ENCODE measurements at regions not wholly inside any gene's neighbourhood (a gene's known extent, or its start where the extent isn't known, plus 50 kb on each side); places are given as distances from the start of the nearest gene placed in this dataset.
A peak's percentile ranks its signal among the peaks of the same experiment; 100 is the strongest.

GRCh38 chr2:204171432-204172144 lies 235.0 kb downstream of the ICOS start (continued):
- TF ChIP-seq EZH2 (IDR thresholded peaks at IDR 0.05; ENCODE audit: low read depth, unreplicated experiment) (no peak), NANOG (IDR thresholded peaks at IDR 0.05; ENCODE audit: borderline replicate concordance) (no peak), ZNF331 (CRISPR knock-in tag; IDR thresholded peaks at IDR 0.05; ENCODE audit: low read depth) (no peak), STAT1 (IDR thresholded peaks at IDR 0.05; ENCODE audit: unreplicated experiment) (no peak)
- TF ChIP-seq, protein P1, sequence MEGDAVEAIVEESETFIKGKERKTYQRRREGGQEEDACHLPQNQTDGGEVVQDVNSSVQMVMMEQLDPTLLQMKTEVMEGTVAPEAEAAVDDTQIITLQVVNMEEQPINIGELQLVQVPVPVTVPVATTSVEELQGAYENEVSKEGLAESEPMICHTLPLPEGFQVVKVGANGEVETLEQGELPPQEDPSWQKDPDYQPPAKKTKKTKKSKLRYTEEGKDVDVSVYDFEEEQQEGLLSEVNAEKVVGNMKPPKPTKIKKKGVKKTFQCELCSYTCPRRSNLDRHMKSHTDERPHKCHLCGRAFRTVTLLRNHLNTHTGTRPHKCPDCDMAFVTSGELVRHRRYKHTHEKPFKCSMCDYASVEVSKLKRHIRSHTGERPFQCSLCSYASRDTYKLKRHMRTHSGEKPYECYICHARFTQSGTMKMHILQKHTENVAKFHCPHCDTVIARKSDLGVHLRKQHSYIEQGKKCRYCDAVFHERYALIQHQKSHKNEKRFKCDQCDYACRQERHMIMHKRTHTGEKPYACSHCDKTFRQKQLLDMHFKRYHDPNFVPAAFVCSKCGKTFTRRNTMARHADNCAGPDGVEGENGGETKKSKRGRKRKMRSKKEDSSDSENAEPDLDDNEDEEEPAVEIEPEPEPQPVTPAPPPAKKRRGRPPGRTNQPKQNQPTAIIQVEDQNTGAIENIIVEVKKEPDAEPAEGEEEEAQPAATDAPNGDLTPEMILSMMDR (conservative IDR thresholded peaks at IDR 0.05; ENCODE audit: low read depth in 2 of 2) = no peak

DNA sequence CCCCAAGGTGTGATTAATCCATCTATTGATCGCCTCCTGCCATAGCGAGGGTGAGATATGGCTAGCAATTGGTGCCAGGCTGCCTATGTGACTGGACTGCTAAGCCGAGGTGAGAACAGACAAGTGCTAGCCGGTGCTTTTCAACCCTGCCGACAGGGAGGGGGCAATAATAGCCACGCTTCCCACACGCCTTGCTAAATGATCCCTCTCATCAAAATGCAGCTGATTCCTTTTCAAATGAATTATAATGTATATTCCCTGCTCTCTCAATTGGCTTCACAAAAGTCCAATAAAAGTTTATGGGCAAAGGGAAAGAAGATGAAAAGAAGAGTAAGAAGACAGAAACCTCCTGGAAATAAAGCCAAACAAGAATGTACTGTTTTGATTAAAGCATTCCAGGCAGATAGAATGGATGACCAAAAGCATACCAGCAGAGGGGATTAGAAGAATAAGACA lies 235.6 kb downstream of the ICOS start:
- DNase-seq (ENCODE audit: low spot score) = no peak
- H3K4me3 ChIP-seq = no peak overlapping the region
- H2AFZ ChIP-seq = 0 out of 2 replicates have a peak overlapping the region, but pooled peaks have one; percentile 21
- no peaks in the 10 kb centered on the region for H3K36me3 ChIP-seq (ENCODE audit: insufficient read depth)
- Mint-ChIP-seq H3K27me3 (ENCODE audit: insufficient read depth, low read depth, poor library complexity) (peaks cover 4% of the 10 kb centered on the region), H3K36me3 (ENCODE audit: low read depth) (no peaks in the 10 kb centered on the region), H3K4me3 (no peak overlapping the region), H3K9me3 (no peaks in the 10 kb centered on the region), H3K27ac (no peak overlapping the region), H3K4me1 (no peaks in the 10 kb centered on the region)
- H3K9me2 ChIP-seq (ENCODE audit: insufficient read depth) = peaks cover 5% of the 10 kb centered on the region; the same call in 1 of the 2 replicates
- no peaks in the 10 kb centered on the region for H3K27me3 ChIP-seq (ENCODE audit: insufficient read depth)
- no peak overlapping the region for H3K27ac ChIP-seq (ENCODE audit: low read depth)
- peaks cover 21% of the 10 kb centered on the region for H3K4me1 ChIP-seq (ENCODE audit: insufficient read depth)
- peak; percentile 65 for ATAC-seq
- no peaks in the 10 kb centered on the region for H3F3A ChIP-seq (replicated peaks; ENCODE audit: low read depth)
- H3K4me2 ChIP-seq = no peak overlapping the region
- H4K20me1 ChIP-seq (replicated peaks; ENCODE audit: insufficient read depth) = no peaks in the 10 kb centered on the region
- no peaks in the 10 kb centered on the region for H3K79me2 ChIP-seq (replicated peaks; ENCODE audit: insufficient read depth)
- TF ChIP-seq EZH2phosphoT487 (IDR thresholded peaks at IDR 0.05; ENCODE audit: unreplicated experiment) = no peak
- TF ChIP-seq, protein P1 (conservative IDR thresholded peaks at IDR 0.05; ENCODE audit: low read depth in 2 of 2) = no peak
- TF ChIP-seq, protein P2, sequence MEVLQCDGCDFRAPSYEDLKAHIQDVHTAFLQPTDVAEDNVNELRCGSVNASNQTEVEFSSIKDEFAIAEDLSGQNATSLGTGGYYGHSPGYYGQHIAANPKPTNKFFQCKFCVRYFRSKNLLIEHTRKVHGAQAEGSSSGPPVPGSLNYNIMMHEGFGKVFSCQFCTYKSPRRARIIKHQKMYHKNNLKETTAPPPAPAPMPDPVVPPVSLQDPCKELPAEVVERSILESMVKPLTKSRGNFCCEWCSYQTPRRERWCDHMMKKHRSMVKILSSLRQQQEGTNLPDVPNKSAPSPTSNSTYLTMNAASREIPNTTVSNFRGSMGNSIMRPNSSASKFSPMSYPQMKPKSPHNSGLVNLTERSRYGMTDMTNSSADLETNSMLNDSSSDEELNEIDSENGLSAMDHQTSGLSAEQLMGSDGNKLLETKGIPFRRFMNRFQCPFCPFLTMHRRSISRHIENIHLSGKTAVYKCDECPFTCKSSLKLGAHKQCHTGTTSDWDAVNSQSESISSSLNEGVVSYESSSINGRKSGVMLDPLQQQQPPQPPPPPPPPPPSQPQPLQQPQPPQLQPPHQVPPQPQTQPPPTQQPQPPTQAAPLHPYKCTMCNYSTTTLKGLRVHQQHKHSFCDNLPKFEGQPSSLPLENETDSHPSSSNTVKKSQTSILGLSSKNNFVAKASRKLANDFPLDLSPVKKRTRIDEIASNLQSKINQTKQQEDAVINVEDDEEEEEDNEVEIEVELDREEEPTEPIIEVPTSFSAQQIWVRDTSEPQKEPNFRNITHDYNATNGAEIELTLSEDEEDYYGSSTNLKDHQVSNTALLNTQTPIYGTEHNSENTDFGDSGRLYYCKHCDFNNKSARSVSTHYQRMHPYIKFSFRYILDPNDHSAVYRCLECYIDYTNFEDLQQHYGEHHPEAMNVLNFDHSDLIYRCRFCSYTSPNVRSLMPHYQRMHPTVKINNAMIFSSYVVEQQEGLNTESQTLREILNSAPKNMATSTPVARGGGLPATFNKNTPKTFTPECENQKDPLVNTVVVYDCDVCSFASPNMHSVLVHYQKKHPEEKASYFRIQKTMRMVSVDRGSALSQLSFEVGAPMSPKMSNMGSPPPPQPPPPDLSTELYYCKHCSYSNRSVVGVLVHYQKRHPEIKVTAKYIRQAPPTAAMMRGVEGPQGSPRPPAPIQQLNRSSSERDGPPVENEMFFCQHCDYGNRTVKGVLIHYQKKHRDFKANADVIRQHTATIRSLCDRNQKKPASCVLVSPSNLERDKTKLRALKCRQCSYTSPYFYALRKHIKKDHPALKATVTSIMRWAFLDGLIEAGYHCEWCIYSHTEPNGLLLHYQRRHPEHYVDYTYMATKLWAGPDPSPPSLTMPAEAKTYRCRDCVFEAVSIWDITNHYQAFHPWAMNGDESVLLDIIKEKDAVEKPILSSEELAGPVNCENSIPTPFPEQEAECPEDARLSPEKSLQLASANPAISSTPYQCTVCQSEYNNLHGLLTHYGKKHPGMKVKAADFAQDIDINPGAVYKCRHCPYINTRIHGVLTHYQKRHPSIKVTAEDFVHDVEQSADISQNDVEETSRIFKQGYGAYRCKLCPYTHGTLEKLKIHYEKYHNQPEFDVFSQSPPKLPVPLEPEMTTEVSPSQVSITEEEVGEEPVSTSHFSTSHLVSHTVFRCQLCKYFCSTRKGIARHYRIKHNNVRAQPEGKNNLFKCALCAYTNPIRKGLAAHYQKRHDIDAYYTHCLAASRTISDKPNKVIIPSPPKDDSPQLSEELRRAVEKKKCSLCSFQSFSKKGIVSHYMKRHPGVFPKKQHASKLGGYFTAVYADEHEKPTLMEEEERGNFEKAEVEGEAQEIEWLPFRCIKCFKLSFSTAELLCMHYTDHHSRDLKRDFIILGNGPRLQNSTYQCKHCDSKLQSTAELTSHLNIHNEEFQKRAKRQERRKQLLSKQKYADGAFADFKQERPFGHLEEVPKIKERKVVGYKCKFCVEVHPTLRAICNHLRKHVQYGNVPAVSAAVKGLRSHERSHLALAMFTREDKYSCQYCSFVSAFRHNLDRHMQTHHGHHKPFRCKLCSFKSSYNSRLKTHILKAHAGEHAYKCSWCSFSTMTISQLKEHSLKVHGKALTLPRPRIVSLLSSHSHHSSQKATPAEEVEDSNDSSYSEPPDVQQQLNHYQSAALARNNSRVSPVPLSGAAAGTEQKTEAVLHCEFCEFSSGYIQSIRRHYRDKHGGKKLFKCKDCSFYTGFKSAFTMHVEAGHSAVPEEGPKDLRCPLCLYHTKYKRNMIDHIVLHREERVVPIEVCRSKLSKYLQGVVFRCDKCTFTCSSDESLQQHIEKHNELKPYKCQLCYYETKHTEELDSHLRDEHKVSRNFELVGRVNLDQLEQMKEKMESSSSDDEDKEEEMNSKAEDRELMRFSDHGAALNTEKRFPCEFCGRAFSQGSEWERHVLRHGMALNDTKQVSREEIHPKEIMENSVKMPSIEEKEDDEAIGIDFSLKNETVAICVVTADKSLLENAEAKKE (CRISPR knock-in tag; IDR thresholded peaks at IDR 0.05) = no peak
- no peak for TF ChIP-seq JUNB (IDR thresholded peaks at IDR 0.05; ENCODE audit: unreplicated experiment)
- TF ChIP-seq, protein P3, sequence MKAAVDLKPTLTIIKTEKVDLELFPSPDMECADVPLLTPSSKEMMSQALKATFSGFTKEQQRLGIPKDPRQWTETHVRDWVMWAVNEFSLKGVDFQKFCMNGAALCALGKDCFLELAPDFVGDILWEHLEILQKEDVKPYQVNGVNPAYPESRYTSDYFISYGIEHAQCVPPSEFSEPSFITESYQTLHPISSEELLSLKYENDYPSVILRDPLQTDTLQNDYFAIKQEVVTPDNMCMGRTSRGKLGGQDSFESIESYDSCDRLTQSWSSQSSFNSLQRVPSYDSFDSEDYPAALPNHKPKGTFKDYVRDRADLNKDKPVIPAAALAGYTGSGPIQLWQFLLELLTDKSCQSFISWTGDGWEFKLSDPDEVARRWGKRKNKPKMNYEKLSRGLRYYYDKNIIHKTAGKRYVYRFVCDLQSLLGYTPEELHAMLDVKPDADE (IDR thresholded peaks at IDR 0.05) = no peak
- TF ChIP-seq CREB1 (CRISPR knock-in tag; IDR thresholded peaks at IDR 0.05; ENCODE audit: low read depth) = no peak
- no peak for TF ChIP-seq STAT1 (IDR thresholded peaks at IDR 0.05; ENCODE audit: unreplicated experiment)

Data from GM23338 (cell line).